HG02610 (cell line): ENCODE measurements at regions not wholly inside any gene's neighbourhood (a gene's known extent, or its start where the extent isn't known, plus 50 kb on each side); places are given as distances from the start of the nearest gene placed in this dataset.

Experiments
- ATAC-seq: cut with Tn5 transposase; IDR thresholded peaks from one replicate; pipeline ENCODE4 v1.9.1; 2021; ENCODE audit warnings: mild to moderate bottlenecking, moderate library complexity; ENCODE audit not compliant: unreplicated experiment

DNA sequence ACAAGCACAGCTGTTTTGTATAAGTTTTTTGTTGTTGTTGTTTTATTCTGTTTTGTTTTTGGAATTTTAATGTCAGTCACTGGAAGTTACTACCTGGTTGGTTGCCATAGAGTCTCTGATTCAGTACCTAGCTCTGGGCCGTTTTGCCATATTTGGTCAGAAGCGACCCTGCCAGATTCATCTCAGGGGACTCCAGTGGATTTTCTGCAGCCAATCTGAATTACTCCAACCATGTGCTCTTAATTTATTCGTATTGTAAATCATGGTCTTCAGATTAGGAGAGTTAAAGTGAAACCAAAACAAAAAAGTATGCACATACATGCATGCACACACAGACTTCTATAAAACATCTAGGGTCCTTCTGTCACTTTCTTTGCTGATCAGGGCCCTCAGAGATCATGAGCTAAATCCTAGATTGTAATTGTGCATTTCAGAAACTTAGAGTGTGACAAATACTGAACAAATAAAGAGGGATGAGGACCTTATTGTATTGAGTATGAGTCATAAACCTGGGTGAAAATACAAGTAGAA is 317.4 kb upstream of the UBE2E3 start:
- ATAC-seq: no peak

DNA sequence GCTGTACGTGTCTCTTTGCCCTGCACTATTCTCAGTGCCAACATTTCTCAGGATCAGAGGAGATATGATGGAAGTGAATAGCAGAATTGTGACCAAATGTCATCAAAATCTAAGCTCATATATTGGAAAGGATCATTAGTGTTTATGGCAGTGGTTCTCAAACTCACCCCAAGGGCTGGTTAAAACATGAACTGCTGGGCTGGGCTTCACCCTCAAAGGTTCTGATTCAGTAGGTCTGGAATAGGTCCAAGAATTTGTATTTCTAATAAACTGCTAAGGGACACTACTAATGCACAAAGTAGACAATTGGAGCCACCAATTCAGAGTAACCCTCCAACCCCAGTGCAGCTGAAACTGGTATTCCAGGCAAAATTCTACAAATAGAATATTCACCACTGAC is 317.9 kb upstream of the UBE2E3 start:
- no peak for ATAC-seq

DNA sequence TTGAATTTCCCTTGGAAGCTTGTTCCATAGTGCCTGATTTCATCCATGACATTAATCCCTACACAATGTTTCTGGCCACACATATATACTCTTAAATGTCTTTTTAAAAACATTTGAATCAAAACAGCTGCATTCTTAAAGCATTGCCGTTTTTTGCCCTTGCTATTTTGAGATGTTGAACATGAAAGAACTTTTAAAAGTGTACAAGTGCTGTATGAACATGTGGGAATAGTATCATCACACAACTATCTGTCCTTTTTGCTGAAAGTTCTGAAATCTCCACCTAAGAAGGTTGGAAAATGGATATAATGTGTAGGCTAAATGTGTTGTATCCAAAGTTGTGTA is 318.7 kb upstream of the UBE2E3 start:
- no peak for ATAC-seq

DNA sequence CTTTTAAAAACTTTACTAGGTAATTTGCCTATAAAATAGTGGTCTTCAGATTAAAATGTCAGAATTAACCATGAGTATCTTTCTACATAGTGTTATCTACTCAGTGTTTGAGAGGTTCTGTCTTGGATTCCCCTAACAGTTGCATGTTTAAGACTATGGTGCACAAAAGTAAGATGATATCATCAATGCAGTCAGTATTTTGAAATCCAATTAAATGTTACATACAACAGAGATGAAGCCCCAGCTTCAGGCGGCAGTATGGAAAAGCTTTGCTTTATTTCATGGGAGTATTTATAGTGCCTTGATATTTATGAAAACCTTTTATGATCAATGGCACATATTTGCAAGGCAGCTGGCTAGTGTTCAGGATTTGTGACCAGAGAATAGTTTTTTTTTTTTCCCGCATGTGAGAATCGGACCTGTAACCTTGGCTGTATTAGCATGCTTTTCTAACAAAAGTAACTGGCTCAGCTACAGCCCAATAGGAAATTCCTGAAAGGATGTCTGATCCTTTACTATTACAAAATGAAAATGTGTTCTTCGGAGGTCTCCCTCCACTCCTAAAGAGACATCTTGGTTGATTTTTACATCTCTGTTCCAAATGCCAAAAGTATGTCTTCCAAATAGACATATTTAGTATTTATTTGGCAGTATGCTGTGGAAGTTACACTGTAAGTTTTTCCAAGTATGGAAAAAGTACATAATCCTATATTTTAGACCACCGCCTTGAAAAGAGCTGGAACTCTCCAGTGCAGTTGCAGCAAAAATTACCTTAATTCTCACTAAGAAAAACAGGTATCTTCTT is 319.3 kb upstream of the UBE2E3 start:
- ATAC-seq: no peak

DNA sequence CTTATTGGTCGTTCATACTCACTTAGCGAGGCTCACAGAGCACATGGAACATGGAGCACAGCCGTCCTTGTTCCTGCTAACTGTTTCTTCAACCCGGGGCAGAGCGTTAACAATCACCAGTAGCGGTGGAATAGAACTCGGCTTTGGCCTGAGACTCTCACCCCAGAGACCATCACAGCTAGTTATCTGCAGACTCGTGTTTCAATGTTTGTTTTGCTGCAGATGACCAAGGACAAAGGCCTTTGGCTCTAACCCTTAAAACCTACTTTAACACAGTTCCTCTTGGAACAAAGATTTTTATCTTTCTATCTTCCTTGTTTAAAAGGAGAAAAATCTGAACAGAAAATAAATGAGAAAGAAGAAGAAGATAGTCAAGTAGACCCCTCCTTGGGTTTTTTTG is 320.2 kb upstream of the UBE2E3 start:
- no peak for ATAC-seq

DNA sequence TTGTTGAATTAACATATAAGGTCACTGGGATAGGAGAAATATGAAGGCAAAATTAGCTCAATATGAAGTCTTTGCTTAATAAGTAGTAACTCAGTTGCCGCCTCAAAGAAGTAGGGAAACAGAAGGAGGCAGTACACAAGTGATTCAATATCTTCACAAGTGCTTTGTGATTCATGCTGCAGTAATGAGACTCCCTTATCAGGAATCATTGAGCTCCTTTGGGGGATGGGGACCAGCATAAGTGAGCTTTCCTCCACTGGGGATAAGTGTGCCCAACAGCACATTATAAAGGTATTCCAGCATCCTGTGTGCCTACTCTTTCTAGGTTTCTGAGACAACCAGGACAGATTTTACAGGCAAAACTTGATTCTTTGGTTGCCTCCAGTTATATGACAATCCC is 323.4 kb upstream of the UBE2E3 start:
- ATAC-seq: no peak

DNA sequence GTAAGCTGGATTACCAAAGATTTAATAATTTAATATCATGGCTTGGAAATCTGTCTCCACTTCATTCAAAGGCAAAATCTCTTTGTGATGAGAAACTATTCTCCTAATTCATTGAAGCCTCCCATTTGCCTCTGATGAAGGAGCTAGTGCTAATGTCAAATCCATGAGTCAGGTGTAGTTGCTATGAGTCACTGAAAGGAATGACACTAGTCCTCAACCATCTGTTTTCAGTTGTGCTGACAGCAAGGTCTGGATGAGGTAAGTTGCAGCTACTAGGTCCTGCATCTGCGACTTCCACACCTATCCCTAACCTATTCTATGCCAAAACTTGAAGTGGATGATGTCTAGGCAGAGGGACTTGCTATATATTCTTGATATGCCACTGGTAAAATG is 324.0 kb upstream of the UBE2E3 start:
- no peak for ATAC-seq

DNA sequence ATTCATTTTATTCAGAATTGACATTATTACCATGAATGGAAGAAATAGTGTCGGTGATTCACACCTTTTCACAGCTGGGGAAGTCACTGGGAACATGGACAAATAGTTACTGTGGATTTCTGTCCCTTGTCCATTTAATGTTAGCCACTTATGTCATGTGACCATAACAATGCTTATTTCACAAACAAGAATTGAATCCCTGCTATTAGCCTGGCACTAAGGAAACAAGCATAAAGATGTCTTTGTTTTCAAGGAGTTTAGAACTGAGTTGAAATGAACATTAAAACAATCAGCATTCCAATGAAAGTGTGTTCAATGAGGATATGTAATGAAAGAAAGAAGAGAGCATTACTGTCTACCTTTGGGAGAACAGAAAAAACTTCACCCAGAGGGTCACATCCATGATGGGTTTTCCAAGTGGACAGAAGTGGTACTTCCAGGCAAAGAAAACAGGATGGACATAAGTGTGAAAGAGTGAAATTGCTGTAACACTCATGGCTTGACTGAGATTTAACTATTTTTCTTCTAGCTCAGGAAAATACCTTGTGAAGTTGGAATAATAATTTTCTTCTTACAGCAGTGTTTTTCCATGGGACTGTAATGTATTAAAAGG is 324.5 kb upstream of the UBE2E3 start:
- no peak for ATAC-seq

DNA sequence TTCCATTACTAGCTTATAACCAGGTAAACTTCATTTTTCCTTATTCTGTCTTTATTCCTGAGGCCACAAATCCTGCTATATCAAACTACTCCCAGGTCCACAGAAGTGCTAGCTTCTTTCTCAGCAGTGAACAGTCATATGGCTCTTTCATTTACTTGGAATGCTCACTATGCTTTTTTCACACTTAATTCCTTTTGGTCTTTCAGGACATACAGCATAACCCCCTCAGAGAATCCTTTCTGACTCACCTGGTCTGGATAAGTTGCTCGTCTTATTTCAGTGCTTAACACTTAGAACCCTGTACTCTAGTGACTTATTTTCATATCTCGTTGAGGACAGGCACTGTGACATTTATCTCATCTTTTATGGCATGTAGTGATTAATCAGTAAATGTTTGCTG is 325.0 kb upstream of the UBE2E3 start:
- ATAC-seq: no peak

DNA sequence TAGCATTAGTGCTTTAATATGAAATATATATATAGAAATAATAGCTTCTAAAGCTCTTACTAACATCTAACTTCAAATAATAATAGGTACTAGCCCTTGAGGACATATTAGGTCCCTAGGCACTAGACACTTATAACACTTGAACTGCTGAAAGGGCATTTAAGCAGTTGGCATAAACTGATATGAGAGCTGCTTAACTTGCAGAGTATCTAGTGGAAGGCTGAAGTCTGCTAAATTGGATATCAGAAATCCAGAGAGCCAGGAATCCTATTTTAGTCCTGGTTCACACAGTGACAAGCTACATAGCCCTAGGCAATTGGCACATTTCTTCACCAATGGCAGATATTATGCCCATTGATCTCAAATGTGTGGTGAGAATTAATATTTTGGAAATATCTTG is 326.9 kb upstream of the UBE2E3 start:
- no peak for ATAC-seq

DNA sequence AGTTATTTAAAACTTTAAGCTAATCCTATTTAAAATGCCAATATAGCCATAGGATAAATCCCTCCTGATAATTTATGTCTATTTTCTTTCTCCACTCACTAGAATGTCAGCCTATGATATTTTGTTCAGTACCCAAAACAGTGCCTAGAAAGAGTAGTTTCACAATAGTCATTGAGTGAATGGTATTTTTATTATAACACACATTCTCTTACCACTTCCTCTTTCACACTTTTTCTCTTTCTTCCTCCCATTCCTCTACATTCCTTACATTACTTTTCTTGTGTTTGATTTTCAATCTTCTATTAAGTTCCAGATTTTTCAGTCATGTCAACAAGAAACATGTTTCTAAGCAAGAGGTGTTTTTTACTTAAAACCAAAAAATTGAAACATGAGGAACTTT is 327.6 kb upstream of the UBE2E3 start:
- no peak for ATAC-seq

DNA sequence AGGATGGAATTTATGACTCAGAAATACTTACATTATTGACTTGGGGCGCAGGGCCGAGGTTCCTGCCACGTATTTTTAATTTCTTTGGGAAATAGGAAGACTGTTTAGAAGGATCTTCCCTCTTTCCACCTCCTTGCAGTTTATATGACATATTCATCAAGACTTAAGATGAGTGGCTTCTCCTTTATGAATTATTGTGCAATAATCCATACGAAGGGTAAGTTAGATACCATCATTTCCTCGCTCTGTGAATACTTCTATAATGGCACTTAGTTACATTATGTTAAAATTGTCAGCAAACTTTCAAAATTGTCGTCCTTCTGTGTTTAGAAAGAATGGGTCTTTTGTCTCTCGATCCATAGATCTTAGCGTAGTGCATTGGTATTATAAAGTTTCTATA is 328.8 kb upstream of the UBE2E3 start:
- no peak for ATAC-seq

DNA sequence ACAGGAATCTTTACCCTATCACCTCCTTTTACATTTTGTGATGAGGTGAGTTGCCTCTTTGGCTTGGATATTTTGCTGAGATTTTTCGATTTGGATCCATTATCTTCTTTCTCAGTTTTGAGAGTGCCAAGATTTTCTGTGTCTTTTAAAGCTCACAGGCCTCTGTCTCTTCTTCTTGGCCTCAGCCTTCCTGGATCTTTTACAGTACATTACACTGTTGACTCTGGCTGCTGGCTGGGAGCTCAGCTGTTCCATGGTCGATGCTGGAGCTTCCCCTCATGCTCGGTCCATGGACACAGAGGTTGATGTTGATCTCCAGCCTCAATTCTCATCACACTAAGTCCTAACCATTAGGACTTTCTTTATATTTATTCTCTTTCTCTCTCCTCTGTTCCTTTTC is 332.8 kb upstream of the UBE2E3 start:
- ATAC-seq: no peak

DNA sequence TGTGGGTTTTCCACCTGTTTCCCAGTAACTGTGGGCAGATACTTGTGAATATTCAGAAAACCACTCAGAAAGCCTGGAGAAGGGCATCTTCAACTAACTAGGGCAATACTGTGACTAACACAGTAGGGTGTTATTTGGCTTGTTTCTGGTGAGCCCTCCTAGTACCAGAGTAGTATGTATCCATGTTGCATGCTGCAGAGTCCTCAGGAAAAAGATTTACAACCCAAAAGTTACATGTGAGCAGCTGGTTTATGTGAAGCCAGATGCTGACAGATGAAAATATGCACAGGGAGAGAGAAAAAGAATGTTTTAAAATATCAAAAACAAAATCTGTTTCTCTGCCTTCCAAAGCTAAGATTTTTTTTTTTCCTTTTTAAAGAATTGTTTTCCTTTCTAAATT is 333.2 kb upstream of the UBE2E3 start:
- ATAC-seq: no peak

DNA sequence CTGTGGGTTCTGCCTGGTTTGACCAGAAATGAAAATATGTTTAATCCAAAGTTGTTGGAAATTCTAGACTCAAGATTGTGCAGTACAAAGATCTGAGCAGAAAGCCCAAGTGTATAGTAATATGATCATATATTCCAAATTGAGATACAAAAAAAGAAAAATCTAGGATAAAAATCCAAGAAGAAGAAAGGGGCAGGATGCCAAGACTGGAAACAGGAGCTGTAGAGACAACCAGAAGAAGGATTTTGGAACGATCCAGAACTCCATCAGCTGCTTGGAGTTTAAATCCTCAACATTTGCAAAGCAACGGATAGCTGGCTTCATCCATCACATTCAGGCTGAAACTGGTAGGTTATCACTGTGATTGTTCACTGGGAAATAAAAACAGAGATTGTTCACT is 333.6 kb upstream of the UBE2E3 start:
- no peak for ATAC-seq

DNA sequence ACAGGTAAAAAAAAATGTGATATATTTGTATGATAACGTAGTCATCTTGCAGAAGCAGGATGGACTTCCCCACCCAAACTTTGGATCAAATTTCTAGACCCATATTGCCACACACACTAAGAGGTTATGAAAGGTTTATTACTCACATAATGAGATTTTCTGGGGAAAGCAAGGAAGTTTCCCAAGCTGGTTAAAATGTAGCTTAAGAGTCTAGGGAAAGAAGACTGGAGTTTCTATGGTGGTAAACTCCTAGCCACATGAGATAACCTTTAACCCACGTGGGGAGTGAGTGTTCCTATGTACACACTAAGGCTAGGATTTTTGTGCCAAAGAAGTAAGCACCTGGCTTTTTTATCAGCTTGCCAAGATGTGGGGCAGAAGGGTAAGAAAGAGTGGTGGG is 335.7 kb upstream of the UBE2E3 start:
- no peak for ATAC-seq

DNA sequence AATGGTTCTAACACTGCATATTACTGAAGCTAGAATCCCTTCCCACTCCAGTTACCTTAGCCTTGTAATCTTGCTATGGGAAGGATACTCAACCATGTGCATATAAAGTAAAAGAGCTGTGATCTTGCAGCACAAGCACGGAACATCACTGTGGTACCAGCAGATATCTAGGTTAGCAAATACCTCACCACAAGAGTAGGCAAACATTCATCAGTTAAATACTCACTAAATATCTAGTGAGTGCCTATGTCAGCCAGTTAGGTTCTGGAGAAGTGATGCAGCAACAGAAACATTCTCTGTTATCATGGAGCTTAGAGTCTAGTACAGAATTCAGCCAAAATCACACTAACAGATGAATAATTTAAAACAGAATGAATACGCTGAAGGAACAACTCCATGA is 349.6 kb upstream of the UBE2E3 start:
- no peak for ATAC-seq

DNA sequence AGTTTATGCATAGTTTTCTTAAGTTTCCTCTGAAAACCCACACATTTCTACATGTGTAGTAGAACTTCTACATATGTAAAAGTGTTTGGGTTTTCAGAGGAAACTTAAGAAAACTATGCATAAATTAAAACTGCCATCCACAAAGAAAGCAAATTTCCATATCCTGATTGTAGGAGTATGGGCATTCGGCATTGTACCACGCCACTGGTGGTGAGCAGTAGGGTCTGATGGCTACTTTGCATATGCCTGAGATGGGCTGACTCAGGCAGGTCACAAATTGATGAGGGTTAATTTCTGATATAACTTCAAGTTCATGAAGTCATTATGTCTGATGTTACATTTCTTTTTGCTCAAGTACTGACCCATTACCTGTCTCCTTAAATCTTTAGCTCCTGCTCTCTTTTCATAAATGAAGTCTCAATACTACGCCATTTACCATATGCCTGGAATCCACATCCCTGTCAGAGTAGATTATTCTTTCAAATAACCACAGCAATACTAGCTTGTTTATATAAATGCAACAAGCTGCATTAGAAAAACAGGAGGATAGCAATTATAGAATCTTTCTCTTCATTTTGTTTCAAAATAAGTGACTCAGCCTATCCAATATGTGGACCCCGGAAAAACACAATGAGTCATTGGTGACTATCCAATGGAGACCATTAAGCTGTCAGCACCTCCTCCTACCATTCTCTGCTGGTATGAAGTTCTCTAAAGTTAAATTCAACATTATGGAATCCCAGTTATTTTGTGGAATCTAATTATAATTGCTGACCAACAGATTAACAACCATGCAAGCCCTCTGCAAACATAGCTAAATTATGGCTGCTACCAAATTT is 355.2 kb upstream of the UBE2E3 start:
- ATAC-seq: no peak

DNA sequence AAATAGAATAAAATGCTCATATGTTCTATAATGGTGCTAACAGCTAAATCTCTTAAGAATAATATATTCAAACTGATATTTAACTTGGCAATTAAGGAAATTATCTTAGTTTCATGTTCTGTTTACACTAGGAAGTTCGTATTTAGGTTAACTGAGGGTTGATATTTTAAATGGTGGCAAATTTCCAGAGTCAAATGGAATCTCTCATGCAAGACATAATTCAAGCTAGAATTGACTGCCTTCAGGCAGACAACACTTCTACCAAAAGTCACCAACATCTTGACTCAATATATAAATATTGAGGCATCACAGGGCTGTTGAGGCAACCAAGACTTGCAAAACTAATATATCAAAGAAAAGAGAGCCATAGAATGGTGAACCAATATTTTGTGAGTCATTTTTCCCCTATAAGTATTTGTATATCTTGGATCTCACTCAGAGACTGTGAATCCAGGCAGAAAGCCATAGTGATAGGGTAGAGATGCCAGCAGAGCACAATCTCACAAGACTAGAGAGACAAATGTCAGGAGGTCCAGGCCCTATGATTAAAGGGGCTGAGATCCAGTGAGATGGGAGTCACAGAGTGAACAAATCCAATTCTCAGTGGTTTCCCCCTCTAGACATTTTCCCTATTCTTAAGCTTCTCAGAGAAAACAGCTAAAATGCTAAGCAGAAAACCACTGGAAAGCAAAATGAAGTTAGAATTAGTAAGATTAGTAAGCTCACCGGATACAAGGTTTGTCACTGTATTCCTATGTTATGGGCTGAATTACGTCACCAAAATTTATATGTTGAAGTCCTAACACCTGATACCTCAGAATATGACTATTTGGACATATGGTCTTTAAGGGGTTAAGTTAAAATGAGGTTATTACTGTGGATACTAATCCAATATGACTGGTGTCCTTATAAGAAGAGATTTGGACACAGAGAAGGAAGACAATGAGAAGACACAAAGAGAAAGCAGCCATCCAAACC is 358.2 kb upstream of the UBE2E3 start:
- ATAC-seq: no peak

DNA sequence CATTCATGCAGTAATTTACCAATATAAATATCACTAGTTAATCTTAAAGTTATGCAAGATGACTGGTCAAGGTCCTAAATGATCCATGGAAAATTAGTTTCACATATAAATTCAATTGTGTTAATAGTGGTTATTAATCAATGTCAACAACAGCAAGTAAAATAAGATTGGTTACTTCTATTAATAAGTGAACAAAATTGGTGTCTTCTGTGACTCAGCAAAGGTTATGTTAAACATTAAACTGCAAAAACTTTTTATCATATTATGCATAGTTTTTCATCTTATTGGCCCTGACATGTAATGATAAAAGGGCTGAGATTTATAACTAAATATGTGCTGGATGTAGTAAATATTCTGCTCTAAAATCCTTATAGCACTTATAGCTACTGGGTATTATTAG is 359.0 kb upstream of the UBE2E3 start:
- ATAC-seq: no peak

DNA sequence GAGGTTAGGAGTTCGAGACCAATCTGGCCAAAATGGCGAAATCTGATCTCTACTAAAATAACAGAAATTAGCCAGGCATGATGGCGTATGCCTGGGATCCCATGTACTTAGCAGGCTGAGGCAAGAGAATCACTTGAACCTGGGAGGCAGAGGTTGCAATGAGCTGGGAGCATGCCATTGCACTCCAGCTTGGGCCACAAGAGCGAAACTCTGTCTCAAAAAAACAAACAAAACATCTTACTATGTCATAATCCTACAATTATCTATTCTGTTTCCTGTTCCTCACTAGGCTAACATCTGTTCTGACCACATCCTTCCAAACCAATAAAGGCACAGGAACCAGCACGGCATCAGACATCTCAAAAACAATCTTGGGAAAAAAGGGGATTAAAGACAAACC is 361.8 kb upstream of the UBE2E3 start:
- ATAC-seq: no peak
